ENCODE measurements at regions not wholly inside any gene's neighbourhood (a gene's known extent, or its start where the extent isn't known, plus 50 kb on each side); places are given as distances from the start of the nearest gene placed in this dataset.

- no peak overlapping the region for H2AFZ ChIP-seq (ENCODE audit: low read depth, low read length)
- H3K4me3 ChIP-seq (ENCODE audit: low read length) = no peak overlapping the region
- no peaks in the 10 kb centered on the region for H3K27me3 ChIP-seq (ENCODE audit: insufficient read depth, low read length)
- H3K9me3 ChIP-seq (ENCODE audit: low read length) = no peaks in the 10 kb centered on the region
- no peaks in the 10 kb centered on the region for H3K36me3 ChIP-seq (ENCODE audit: insufficient read depth, low read length)
- no peaks in the 10 kb centered on the region for H3K4me1 ChIP-seq (ENCODE audit: insufficient read depth, low read length)
These were observed 565.5 kb downstream of the CCDC85A start for GRCh38 chr2:56749152-56749752.

GRCh38 chr2:56753182-56753581 lies 569.4 kb downstream of the CCDC85A start:
- Histone ChIP-seq H3K4me1 (ENCODE audit: insufficient read depth, low read length) (no peaks in the 10 kb centered on the region), H3K9me3 (ENCODE audit: low read length) (no peaks in the 10 kb centered on the region), H2AFZ (ENCODE audit: low read depth, low read length) (no peak overlapping the region), H3K4me3 (ENCODE audit: low read length) (no peak overlapping the region), H3K36me3 (ENCODE audit: insufficient read depth, low read length) (no peaks in the 10 kb centered on the region), H3K27me3 (ENCODE audit: insufficient read depth, low read length) (no peaks in the 10 kb centered on the region)

- no peaks in the 10 kb centered on the region for H3K9me3 ChIP-seq (ENCODE audit: low read length)
- H3K27me3 ChIP-seq (ENCODE audit: insufficient read depth, low read length) = no peaks in the 10 kb centered on the region
- no peaks in the 10 kb centered on the region for H3K4me1 ChIP-seq (ENCODE audit: insufficient read depth, low read length)
- H3K36me3 ChIP-seq (ENCODE audit: insufficient read depth, low read length) = no peaks in the 10 kb centered on the region
- H3K4me3 ChIP-seq (ENCODE audit: low read length) = no peak overlapping the region
- H2AFZ ChIP-seq (ENCODE audit: low read depth, low read length) = no peak overlapping the region
These were observed 570.4 kb downstream of the CCDC85A start for GRCh38 chr2:56754066-56754615.

- H3K4me3 ChIP-seq (ENCODE audit: low read length) = no peak overlapping the region
- H2AFZ ChIP-seq (ENCODE audit: low read depth, low read length) = no peak overlapping the region
- H3K9me3 ChIP-seq (ENCODE audit: low read length) = no peaks in the 10 kb centered on the region
- no peaks in the 10 kb centered on the region for H3K36me3 ChIP-seq (ENCODE audit: insufficient read depth, low read length)
- no peaks in the 10 kb centered on the region for H3K27me3 ChIP-seq (ENCODE audit: insufficient read depth, low read length)
- no peaks in the 10 kb centered on the region for H3K4me1 ChIP-seq (ENCODE audit: insufficient read depth, low read length)
These were observed 570.8 kb downstream of the CCDC85A start for GRCh38 chr2:56754627-56755026.

GRCh38 chr2:56757884-56758545 lies 574.2 kb downstream of the CCDC85A start:
- Histone ChIP-seq H3K4me3 (ENCODE audit: low read length) (no peak overlapping the region), H3K4me1 (ENCODE audit: insufficient read depth, low read length) (no peaks in the 10 kb centered on the region), H3K36me3 (ENCODE audit: insufficient read depth, low read length) (no peaks in the 10 kb centered on the region), H3K27me3 (ENCODE audit: insufficient read depth, low read length) (no peaks in the 10 kb centered on the region), H3K9me3 (ENCODE audit: low read length) (no peaks in the 10 kb centered on the region), H2AFZ (ENCODE audit: low read depth, low read length) (no peak overlapping the region)

- no peaks in the 10 kb centered on the region for H3K36me3 ChIP-seq (ENCODE audit: insufficient read depth, low read length)
- no peak overlapping the region for H3K4me3 ChIP-seq (ENCODE audit: low read length)
- H3K4me1 ChIP-seq (ENCODE audit: insufficient read depth, low read length) = no peaks in the 10 kb centered on the region
- H3K27me3 ChIP-seq (ENCODE audit: insufficient read depth, low read length) = no peaks in the 10 kb centered on the region
- no peaks in the 10 kb centered on the region for H3K9me3 ChIP-seq (ENCODE audit: low read length)
- H2AFZ ChIP-seq (ENCODE audit: low read depth, low read length) = no peak overlapping the region
These were observed 579.9 kb downstream of the CCDC85A start for GRCh38 chr2:56763683-56764082.

GRCh38 chr2:56768973-56769372 lies 585.2 kb downstream of the CCDC85A start:
- no peaks in the 10 kb centered on the region for H3K36me3 ChIP-seq (ENCODE audit: insufficient read depth, low read length)
- H3K4me3 ChIP-seq (ENCODE audit: low read length) = no peak overlapping the region
- no peak overlapping the region for H2AFZ ChIP-seq (ENCODE audit: low read depth, low read length)
- no peaks in the 10 kb centered on the region for H3K27me3 ChIP-seq (ENCODE audit: insufficient read depth, low read length)
- no peaks in the 10 kb centered on the region for H3K4me1 ChIP-seq (ENCODE audit: insufficient read depth, low read length)
- no peaks in the 10 kb centered on the region for H3K9me3 ChIP-seq (ENCODE audit: low read length)

- H3K9me3 ChIP-seq (ENCODE audit: low read length) = no peaks in the 10 kb centered on the region
- H3K27me3 ChIP-seq (ENCODE audit: insufficient read depth, low read length) = no peaks in the 10 kb centered on the region
- H3K4me3 ChIP-seq (ENCODE audit: low read length) = no peak overlapping the region
- no peaks in the 10 kb centered on the region for H3K4me1 ChIP-seq (ENCODE audit: insufficient read depth, low read length)
- no peak overlapping the region for H2AFZ ChIP-seq (ENCODE audit: low read depth, low read length)
- no peaks in the 10 kb centered on the region for H3K36me3 ChIP-seq (ENCODE audit: insufficient read depth, low read length)
These were observed 586.7 kb downstream of the CCDC85A start for GRCh38 chr2:56770490-56770889.

GRCh38 chr2:56784046-56784445 lies 600.3 kb downstream of the CCDC85A start:
- Histone ChIP-seq H3K27me3 (ENCODE audit: insufficient read depth, low read length) (no peaks in the 10 kb centered on the region), H3K4me1 (ENCODE audit: insufficient read depth, low read length) (no peaks in the 10 kb centered on the region), H3K36me3 (ENCODE audit: insufficient read depth, low read length) (no peaks in the 10 kb centered on the region), H3K9me3 (ENCODE audit: low read length) (no peaks in the 10 kb centered on the region), H2AFZ (ENCODE audit: low read depth, low read length) (no peak overlapping the region), H3K4me3 (ENCODE audit: low read length) (no peak overlapping the region)

- H3K4me3 ChIP-seq (ENCODE audit: low read length) = no peak overlapping the region
- H2AFZ ChIP-seq (ENCODE audit: low read depth, low read length) = no peak overlapping the region
These were observed 617.4 kb downstream of the CCDC85A start for GRCh38 chr2:56801214-56801613.

GRCh38 chr2:56801770-56802169 lies 618.0 kb downstream of the CCDC85A start:
- Histone ChIP-seq H3K9me3 (ENCODE audit: low read length) (no peaks in the 10 kb centered on the region), H3K4me3 (ENCODE audit: low read length) (no peak overlapping the region), H3K27me3 (ENCODE audit: insufficient read depth, low read length) (no peaks in the 10 kb centered on the region), H2AFZ (ENCODE audit: low read depth, low read length) (no peak overlapping the region), H3K4me1 (ENCODE audit: insufficient read depth, low read length) (peaks cover 4% of the 10 kb centered on the region), H3K36me3 (ENCODE audit: insufficient read depth, low read length) (no peaks in the 10 kb centered on the region)

More at GRCh38 chr2:56801214-56801613, 617.4 kb downstream of the CCDC85A start:
- Histone ChIP-seq H3K4me1 (ENCODE audit: insufficient read depth, low read length) (peaks cover 4% of the 10 kb centered on the region), H3K27me3 (ENCODE audit: insufficient read depth, low read length) (no peaks in the 10 kb centered on the region), H3K9me3 (ENCODE audit: low read length) (no peaks in the 10 kb centered on the region), H3K36me3 (ENCODE audit: insufficient read depth, low read length) (no peaks in the 10 kb centered on the region)

GRCh38 chr2:56803596-56803995 lies 619.8 kb downstream of the CCDC85A start:
- Histone ChIP-seq H3K4me3 (ENCODE audit: low read length) (no peak overlapping the region), H3K9me3 (ENCODE audit: low read length) (no peaks in the 10 kb centered on the region), H3K36me3 (ENCODE audit: insufficient read depth, low read length) (no peaks in the 10 kb centered on the region), H3K27me3 (ENCODE audit: insufficient read depth, low read length) (no peaks in the 10 kb centered on the region), H2AFZ (ENCODE audit: low read depth, low read length) (no peak overlapping the region), H3K4me1 (ENCODE audit: insufficient read depth, low read length) (peaks cover 4% of the 10 kb centered on the region)

GRCh38 chr2:56806924-56807323 lies 623.1 kb downstream of the CCDC85A start:
- Histone ChIP-seq H3K36me3 (ENCODE audit: insufficient read depth, low read length) (no peaks in the 10 kb centered on the region), H3K9me3 (ENCODE audit: low read length) (no peaks in the 10 kb centered on the region), H3K27me3 (ENCODE audit: insufficient read depth, low read length) (no peaks in the 10 kb centered on the region), H2AFZ (ENCODE audit: low read depth, low read length) (no peak overlapping the region), H3K4me3 (ENCODE audit: low read length) (no peak overlapping the region), H3K4me1 (ENCODE audit: insufficient read depth, low read length) (peaks cover 4% of the 10 kb centered on the region)
